ENCODE measurements at regions not wholly inside any gene's neighbourhood (a gene's known extent, or its start where the extent isn't known, plus 50 kb on each side); places are given as distances from the start of the nearest gene placed in this dataset.

DNA sequence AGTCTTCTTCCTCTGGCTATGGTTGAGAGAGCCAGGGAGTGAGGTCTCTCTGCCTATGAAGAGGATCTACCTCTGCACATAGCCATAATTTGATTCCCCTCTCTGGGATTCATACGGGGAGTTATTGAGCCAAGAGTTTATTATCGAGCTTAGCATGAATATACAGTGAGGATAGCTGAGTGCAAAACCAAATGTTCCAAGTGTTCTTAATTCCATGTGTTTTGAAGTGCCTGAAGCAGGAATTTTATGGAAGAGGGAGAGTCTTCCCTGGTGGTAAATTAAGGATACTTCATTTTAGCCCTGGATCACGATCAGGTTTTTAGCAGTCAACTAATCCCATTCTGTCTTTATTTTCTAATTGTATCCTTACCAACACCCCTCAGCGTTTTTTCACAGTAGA lies 270.6 kb downstream of the C1D start:
- no peak for DNase-seq

DNA sequence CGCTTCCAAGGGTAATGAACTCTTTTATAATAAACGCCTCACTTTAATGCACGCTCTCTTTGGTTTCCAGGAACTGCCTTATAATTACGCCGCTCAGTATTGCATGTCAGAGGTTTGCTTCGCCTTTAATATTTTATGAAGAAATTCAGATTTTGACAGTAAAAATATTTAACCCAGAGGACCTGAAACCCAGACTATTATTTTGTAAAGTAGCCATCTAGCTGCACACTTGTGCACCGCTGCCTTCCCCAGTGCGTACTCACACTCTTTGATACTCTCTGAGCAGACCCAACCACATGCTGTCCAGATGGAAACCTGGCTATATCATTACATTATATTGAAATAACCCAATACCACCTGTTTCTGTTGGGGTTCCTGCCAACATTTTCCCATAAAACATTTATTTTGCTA lies 270.1 kb downstream of the C1D start:
- DNase-seq, result peak; percentile 64

DNA sequence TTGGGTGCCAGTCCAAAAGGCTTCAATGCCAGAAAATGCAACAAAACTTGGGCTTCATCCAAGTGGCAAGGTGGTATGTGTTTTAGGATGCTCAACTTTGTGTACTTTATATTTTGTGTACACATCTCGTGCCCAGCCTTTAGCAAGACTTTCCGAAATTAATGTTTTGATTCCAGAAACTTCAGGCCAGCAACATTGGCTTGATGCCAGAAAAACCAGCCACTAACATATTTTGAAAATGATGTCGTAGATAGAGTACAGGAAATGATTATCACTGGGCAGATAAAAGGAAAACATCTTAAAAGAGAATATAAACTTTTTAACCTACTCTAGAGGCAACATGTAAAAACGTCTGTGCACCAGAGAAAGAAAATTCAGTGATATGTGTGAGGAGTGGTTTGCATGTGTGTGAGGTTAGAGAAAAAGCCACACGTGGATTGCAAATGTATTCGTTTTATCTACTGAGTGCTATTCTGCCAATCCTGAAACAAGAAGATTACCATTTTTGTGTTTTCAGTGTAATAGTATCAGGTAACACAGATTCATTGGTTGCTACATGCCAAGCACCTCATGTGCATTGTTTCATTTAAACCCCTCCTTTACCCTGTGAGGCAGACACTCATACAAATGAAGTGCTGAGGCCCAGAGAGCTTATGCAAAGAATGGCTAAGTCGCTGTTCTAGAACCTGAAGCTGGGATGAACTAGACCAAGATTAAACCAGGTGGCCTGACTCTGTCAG lies 264.8 kb downstream of the C1D start:
- no peak for DNase-seq

GRCh38 chr2:67798541-67799160 lies 264.2 kb downstream of the C1D start:
- DNase-seq, result no peak

DNA sequence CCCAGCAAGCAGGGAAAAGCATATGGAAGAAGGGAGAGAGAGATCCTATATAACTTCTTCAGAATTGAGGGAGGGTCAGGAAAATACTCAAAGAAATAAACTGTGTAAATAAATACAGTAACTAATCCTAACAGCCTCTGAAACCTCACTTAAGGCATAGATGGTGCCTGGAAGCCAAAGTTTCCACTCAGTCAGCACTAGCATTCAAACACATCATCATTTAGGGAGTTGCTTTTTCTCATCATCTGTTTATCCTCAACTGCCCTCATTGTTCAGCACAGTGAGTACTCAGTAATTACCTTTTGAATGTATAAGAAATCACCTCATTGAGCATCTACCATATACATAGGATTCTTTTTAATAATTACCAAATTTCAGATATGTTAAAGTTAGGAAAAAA lies 262.9 kb downstream of the C1D start:
- DNase-seq, result no peak

DNA sequence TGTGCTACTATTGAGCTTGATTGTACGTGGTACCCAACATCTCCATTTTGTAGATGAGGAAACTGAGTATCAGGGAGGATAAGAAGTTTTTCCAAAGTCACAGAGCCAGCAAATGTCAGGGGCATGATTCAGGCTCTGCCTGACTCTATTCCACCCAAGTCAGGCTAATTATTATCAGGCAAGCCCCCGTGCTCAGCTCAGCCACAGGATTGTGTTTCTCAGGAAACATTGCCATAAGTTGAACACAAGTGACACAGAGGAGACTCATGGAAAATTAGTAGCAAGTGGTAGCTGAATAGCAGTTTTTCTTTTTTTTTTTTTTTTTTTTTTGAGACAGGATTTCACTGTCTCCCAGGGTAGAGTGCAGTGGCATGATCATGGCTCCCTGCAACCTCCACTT lies 260.5 kb downstream of the C1D start:
- DNase-seq, result no peak

DNA sequence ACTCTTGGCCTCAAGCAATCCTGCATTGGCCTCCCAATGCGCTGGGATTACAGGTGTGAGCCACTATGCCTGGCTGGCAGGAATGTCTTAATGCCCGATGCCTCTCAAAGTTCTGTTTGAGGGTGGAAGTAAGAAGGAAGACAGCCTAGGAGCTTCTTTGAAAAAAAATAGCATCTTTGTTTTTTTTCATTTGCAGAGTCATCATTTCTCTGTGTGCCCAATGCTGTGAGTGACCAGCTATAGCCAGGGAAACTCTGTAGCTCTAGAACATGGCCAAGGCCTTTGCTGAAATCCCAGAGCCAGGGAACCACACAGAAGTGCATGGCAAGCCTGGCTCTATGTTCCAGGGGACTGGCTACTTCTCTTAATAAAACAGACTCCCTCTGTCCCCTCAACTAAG lies 260.0 kb downstream of the C1D start:
- DNase-seq, result no peak

GRCh38 chr2:67806816-67807215 lies 256.0 kb downstream of the C1D start:
- DNase-seq, result no peak

GRCh38 chr2:67808112-67808511 lies 254.7 kb downstream of the C1D start:
- DNase-seq, result no peak

DNA sequence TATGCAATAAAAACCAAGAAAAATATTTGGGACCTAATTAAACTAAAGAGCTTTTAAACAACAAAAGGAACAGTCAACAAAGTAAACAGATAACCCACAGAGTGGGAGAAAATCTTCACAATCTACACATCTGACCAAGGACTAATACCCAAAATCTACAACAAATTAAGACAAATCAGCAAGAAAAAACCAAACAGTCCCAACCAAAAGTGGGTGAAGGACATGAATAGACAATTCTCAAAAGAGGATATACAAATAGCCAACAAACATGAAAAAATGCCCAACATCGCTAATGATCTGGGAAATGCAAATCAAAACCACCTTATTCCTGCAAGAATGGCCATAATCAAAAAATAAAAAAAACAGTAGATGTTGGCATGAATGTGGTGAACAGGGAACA lies 250.1 kb downstream of the C1D start:
- DNase-seq, result no peak

DNA sequence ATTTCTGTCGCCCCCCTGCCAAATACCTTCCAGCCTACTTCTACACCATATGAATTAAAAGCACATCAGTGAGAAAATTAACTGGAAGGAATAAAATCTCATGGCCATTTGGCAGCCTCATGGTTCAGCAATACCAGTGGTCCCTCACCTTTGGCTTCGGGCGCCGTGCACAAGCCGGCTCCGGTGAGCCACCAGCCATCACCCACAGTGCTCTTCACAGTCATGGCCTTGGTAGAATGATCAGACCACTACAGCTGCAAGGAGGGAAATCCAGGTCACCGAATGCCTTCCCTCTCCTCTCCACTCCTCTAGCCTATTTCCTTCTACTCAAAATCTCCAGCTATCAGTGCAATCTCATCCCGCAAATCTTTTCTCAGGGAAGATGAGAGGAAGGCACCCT lies 239.1 kb downstream of the C1D start:
- DNase-seq, result no peak

DNA sequence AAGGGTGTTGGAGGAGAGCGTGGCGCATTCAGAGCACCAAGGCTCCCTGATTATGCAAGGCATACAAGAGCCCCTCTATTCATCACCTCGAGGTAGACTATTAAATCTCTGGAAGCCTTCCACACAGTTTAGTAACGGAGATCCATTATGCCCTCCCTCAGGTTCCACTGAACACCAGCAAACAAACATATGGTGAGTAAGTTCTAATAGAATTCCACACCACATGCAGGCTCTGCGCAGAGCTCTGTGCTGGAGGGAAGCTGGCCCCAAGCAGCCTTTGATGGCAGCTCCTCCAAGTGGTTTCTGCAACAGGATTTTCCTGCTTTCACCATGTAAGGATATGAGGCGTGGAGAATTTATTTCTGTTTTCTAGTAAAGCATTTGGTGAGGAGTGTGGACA lies 238.6 kb downstream of the C1D start:
- peak; percentile 38 for DNase-seq

DNA sequence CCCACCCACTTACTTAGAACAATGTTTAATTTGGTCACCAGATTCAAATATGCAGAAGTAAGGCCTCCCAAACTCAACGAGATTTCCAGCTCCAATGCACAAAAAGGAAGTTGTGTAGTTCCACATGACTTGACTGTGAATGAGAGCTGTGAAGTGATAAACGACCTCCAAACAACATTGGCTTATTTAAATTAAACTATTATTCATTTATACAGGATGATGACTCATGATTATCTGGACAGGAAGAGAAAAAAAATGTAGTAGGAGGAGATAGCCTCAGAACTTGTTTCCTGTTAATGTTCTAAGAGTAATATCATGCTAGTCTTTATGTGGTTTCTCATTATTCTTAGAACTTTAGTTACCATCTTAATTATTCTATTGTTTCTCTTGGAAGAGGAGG lies 237.3 kb downstream of the C1D start:
- no peak for DNase-seq

GRCh38 chr2:67828066-67828465 lies 234.7 kb downstream of the C1D start:
- no peak for DNase-seq

GRCh38 chr2:67829470-67829869 lies 233.3 kb downstream of the C1D start:
- no peak for DNase-seq

DNA sequence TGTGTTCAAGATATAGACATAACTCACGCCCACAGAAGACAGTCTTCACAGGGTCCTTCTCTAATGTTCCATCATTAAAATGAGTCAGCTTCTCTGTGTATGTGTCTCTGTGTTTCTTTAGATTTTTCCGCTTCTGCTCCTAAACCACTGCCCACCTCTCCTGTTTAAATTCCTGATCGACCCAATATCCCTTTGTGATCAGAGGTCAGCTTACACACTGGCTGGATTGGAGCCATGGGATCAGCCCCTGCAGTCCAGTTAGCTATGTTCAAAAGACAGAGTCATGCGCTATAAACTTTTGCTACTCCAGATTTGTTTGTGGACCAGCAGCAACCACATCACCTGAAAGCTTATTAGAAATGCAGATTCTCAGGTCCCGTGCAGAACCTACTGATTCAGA lies 229.2 kb downstream of the C1D start:
- no peak for DNase-seq

DNA sequence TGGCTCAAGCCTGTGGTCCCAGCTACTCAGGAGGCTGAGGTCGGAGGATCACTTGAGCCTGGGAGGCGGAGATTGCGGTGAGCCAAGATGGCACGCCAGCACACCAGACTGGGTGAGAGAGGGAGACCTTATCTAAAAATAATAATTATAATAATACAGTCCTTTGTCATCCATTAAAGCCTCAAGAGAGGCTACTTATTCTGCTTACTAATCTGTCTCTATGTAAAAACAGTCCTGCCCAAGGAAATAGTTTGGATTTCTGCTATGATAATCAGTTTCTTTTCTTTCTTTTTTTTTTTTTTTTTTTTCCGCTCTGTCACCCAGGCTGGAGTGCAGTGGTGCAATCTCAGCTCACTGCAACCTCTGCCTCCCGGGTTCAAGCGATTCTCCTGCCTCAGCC lies 228.3 kb downstream of the C1D start:
- no peak for DNase-seq

GRCh38 chr2:67835266-67835665 lies 227.5 kb downstream of the C1D start:
- no peak for DNase-seq

- no peak for DNase-seq
Observed at GRCh38 chr2:67836866-67837265, 225.9 kb downstream of the C1D start.

GRCh38 chr2:67838205-67838604 lies 224.6 kb downstream of the C1D start:
- no peak for DNase-seq

- no peak for DNase-seq
Observed at GRCh38 chr2:67839242-67839641, 223.6 kb downstream of the C1D start.

DNA sequence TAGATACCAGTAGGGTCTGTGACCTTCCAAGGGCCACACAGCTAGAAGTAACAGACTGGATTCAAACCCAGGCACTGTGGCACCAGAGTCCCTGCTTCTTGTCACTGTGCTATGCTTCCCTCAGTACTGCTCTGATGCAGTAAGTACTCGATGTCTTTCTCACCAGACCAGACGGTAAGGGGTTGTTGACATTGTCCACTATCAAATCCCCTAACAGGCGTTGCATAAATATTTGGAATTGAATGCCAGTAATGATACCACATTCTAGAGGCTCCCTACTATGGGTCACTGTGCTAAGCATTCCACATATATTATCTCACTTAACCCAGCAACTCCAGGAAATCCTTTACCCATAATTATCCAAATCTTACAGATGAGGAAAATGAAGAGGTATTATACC lies 223.1 kb downstream of the C1D start:
- no peak for DNase-seq

DNA sequence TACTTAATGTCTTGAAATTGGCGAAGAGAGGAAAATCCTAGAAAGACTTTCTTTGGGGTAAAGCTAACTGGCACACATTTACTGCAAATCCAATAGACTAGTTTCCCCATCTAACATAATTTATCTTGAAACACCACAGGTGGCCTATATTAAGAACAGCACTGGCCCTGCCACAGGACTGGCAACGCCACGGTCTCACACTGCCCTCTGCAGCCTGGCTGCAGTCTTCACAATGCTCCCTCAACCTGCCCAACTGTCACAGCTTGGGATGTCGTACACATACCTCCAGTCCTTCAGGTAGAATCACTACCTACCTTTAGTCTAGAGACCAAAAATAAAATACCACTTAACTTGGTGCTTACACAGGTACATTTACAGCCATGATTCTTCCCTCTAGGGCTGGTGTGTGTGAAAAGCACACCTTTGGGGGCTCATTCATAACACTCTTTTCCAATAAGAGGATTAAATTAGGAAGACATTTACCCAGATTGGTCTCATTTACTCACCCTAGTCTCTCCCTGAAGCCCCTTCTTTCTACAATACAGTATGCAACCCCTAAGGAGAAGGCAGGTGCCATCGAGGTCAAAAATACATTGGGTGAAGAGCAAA lies 222.2 kb downstream of the C1D start:
- peak; percentile 65 for DNase-seq

DNA sequence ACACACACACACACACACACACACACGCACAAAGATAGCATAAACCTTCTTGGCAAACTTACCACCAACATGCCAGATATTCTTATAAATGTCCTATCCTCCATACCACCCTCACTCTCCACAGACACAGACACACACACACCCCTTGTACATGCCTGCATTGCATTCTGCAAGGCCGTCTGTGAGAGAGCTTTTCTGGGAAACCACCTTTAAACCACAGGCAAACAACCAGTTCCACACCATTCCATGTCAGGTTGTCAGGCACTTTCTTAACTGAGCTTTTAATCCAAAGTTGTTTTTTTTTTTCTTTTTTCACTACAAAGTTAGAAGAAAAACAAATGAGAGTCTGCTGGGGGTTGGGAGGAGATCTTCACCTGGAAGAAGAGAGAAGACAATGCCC lies 221.1 kb downstream of the C1D start:
- no peak for DNase-seq
